SK-N-SH treated with all-trans-retinoic acid at 6 μM for 48 hours (cell line): ENCODE measurements at regions not wholly inside any gene's neighbourhood (a gene's known extent, or its start where the extent isn't known, plus 50 kb on each side); places are given as distances from the start of the nearest gene placed in this dataset.
"Not testable (repeated sequence)": the region's sequence is repeated elsewhere in the genome, so short reads cannot be mapped to it uniquely, and the experiment has no call there.

Experiments used
- ARNTL ChIP-seq: fragments of 450-650 bp; formaldehyde crosslinking; IDR thresholded peaks from 2 replicates; pipeline ENCODE4 v1.5.0; 2020; ENCODE audit warnings: low read depth, mild to moderate bottlenecking, moderate library complexity, borderline replicate concordance
- BACH2 ChIP-seq: fragments of 250-450 bp; sonication (Bioruptor Pico); IDR thresholded peaks from 2 replicates; pipeline ENCODE4 v1.9.0; 2021; ENCODE audit warnings: mild to moderate bottlenecking, borderline replicate concordance
- PATZ1 ChIP-seq: fragments of 250-450 bp; sonication (Bioruptor Pico); IDR thresholded peaks from 2 replicates; pipeline ENCODE4 v1.8.0; 2020; ENCODE audit warnings: mild to moderate bottlenecking, moderate library complexity, borderline replicate concordance
- POU6F1 ChIP-seq: fragments of 250-450 bp; sonication (Bioruptor Pico); IDR thresholded peaks from 2 replicates; pipeline ENCODE4 v1.8.0; 2021; ENCODE audit warnings: low read depth, mild to moderate bottlenecking, moderate library complexity, borderline replicate concordance
- RARB ChIP-seq: fragments of 250-450 bp; sonication (Bioruptor Pico); IDR thresholded peaks from 2 replicates; pipeline ENCODE4 v1.8.0; 2021; ENCODE audit warnings: mild to moderate bottlenecking, moderate library complexity
- TOX ChIP-seq: fragments of 250-450 bp; sonication (Bioruptor Pico); IDR thresholded peaks from 2 replicates; pipeline ENCODE4 v1.8.0; 2021; ENCODE audit warnings: mild to moderate bottlenecking, moderate library complexity, borderline replicate concordance
- ZC3H10 ChIP-seq: fragments of 250-450 bp; sonication (Bioruptor Pico); IDR thresholded peaks from 2 replicates; pipeline ENCODE4 v1.5.1; 2021; ENCODE audit warnings: mild to moderate bottlenecking, moderate library complexity
- ZFP3 ChIP-seq: fragments of 250-450 bp; sonication (Bioruptor Pico); IDR thresholded peaks from 2 replicates; pipeline ENCODE4 v1.5.0; 2020; ENCODE audit warnings: mild to moderate bottlenecking, moderate library complexity
- ZNF565 ChIP-seq: fragments of 450-650 bp; formaldehyde crosslinking; conservative IDR thresholded peaks from 2 replicates; pipeline ENCODE4 v1.5.0; 2020; ENCODE audit warnings: low read depth, mild to moderate bottlenecking, moderate library complexity
- ZNF70 ChIP-seq: fragments of 450-650 bp; formaldehyde crosslinking; IDR thresholded peaks from 2 replicates; pipeline ENCODE4 v1.5.0; 2020; ENCODE audit warnings: mild to moderate bottlenecking, moderate library complexity

- not testable (repeated sequence) for TF ChIP-seq ZNF565 (CRISPR knock-in tag); RARB; ZFP3 (CRISPR knock-in tag); ARNTL (CRISPR knock-in tag); TOX (CRISPR knock-in tag); ZNF70; ZC3H10 (CRISPR knock-in tag); POU6F1 (CRISPR knock-in tag); PATZ1 (CRISPR knock-in tag); BACH2 (CRISPR knock-in tag)
Measured at GRCh38 chr6:114865506-114865905, 522.7 kb upstream of the HS3ST5 start.
